ENCODE measurements at regions not wholly inside any gene's neighbourhood (a gene's known extent, or its start where the extent isn't known, plus 50 kb on each side); places are given as distances from the start of the nearest gene placed in this dataset.

- ATAC-seq (ENCODE audit: poor library complexity) = no peak
- no peaks in the 10 kb centered on the region for H3K4me1 Mint-ChIP-seq (ENCODE audit: low read depth)
- no peaks in the 10 kb centered on the region for H3K4me1 ChIP-seq (ENCODE audit: insufficient read depth, low read length)
- POLR2A ChIA-PET = no interaction called here
- intact Hi-C loops (cut with DNase I, micrococcal nuclease) = no loop called here
- peaks cover 0 to 7% of the 10 kb centered on the region in 2 experiments for H3K9me3 ChIP-seq (ENCODE audit: control insufficient read depth in 1 of 2, insufficient read depth in 1 of 2, low read length in 2 of 2)
- CTCF ChIA-PET = no interaction called here
- H3K27me3 Mint-ChIP-seq = no peaks in the 10 kb centered on the region
- no peaks in the 10 kb centered on the region for H3K36me3 ChIP-seq (ENCODE audit: insufficient read depth, low read length)
- H3K9me3 Mint-ChIP-seq = no peaks in the 10 kb centered on the region
- DNase-seq = no peak
- H3K36me3 Mint-ChIP-seq (ENCODE audit: low read depth) = no peaks in the 10 kb centered on the region
- H3K4me3 Mint-ChIP-seq = no peak overlapping the region
- no peaks in the 10 kb centered on the region for H3K27me3 ChIP-seq (ENCODE audit: control insufficient read depth in 1 of 2, insufficient read depth in 2 of 2, low read length in 2 of 2)
- no peak for TF ChIP-seq CTCF (IDR thresholded peaks at IDR 0.05)
- no peak overlapping the region for H3K27ac ChIP-seq (ENCODE audit: low read depth in 1 of 2, low read length in 2 of 2)
- no peak overlapping the region for H3K4me3 ChIP-seq (ENCODE audit: low read length)
- no peak overlapping the region for H3K27ac Mint-ChIP-seq
These were observed 239.2 kb upstream of the HS6ST1 start for GRCh38 chr2:128557831-128558241.

- Histone ChIP-seq H3K9me3 (ENCODE audit: control insufficient read depth in 1 of 2, insufficient read depth in 1 of 2, low read length in 2 of 2) (peaks cover 0 to 7% of the 10 kb centered on the region in 2 experiments), H3K36me3 (ENCODE audit: insufficient read depth, low read length) (no peaks in the 10 kb centered on the region), H3K4me3 (ENCODE audit: low read length) (no peak overlapping the region), H3K27me3 (ENCODE audit: control insufficient read depth in 1 of 2, insufficient read depth in 2 of 2, low read length in 2 of 2) (no peaks in the 10 kb centered on the region), H3K27ac (ENCODE audit: low read depth in 1 of 2, low read length in 2 of 2) (no peak overlapping the region), H3K4me1 (ENCODE audit: insufficient read depth, low read length) (no peaks in the 10 kb centered on the region)
- DNase-seq (no peak), ATAC-seq (ENCODE audit: poor library complexity) (no peak)
- intact Hi-C loops (cut with DNase I, micrococcal nuclease) = no loop called here
- no peak overlapping the region for H3K27ac Mint-ChIP-seq
- POLR2A ChIA-PET = no interaction called here
- H3K9me3 Mint-ChIP-seq = no peaks in the 10 kb centered on the region
- CTCF ChIA-PET = no interaction called here
- H3K27me3 Mint-ChIP-seq = no peaks in the 10 kb centered on the region
- no peak overlapping the region for H3K4me3 Mint-ChIP-seq
- H3K4me1 Mint-ChIP-seq (ENCODE audit: low read depth) = no peaks in the 10 kb centered on the region
- H3K36me3 Mint-ChIP-seq (ENCODE audit: low read depth) = no peaks in the 10 kb centered on the region
- no peak for TF ChIP-seq CTCF (IDR thresholded peaks at IDR 0.05)
These were observed 239.8 kb upstream of the HS6ST1 start for GRCh38 chr2:128558441-128558840.

GRCh38 chr2:128558895-128559532, 240.3 kb upstream of the HS6ST1 start:
- no peaks in the 10 kb centered on the region for H3K36me3 Mint-ChIP-seq (ENCODE audit: low read depth)
- no peak for ATAC-seq (ENCODE audit: poor library complexity)
- no peaks in the 10 kb centered on the region for H3K9me3 Mint-ChIP-seq
- TF ChIP-seq CTCF (IDR thresholded peaks at IDR 0.05) = no peak
- H3K27me3 ChIP-seq (ENCODE audit: control insufficient read depth in 1 of 2, insufficient read depth in 2 of 2, low read length in 2 of 2) = no peaks in the 10 kb centered on the region
- ChIA-PET POLR2A (no interaction called here), CTCF (no interaction called here)
- H3K27ac Mint-ChIP-seq = no peak overlapping the region
- no peaks in the 10 kb centered on the region for H3K4me1 Mint-ChIP-seq (ENCODE audit: low read depth)
- no peak overlapping the region for H3K4me3 Mint-ChIP-seq
- no peak overlapping the region for H3K4me3 ChIP-seq (ENCODE audit: low read length)
- DNase-seq = no peak
- peaks cover 0 to 7% of the 10 kb centered on the region in 2 experiments for H3K9me3 ChIP-seq (ENCODE audit: control insufficient read depth in 1 of 2, insufficient read depth in 1 of 2, low read length in 2 of 2)
- H3K27me3 Mint-ChIP-seq = no peaks in the 10 kb centered on the region
- no peaks in the 10 kb centered on the region for H3K36me3 ChIP-seq (ENCODE audit: insufficient read depth, low read length)
- intact Hi-C loops (cut with DNase I, micrococcal nuclease) = no loop called here
- no peaks in the 10 kb centered on the region for H3K4me1 ChIP-seq (ENCODE audit: insufficient read depth, low read length)
- no peak overlapping the region for H3K27ac ChIP-seq (ENCODE audit: low read depth in 1 of 2, low read length in 2 of 2)

Data from CD4-positive, alpha-beta T cell (primary cell).